GM19452 (cell line): ENCODE measurements at regions not wholly inside any gene's neighbourhood (a gene's known extent, or its start where the extent isn't known, plus 50 kb on each side); places are given as distances from the start of the nearest gene placed in this dataset.

ENCODE experiments used
- ATAC-seq: cut with Tn5 transposase; IDR thresholded peaks from one replicate; pipeline ENCODE4 v1.9.1; 2021; ENCODE audit not compliant: unreplicated experiment

GRCh38 chr9:107874591-107875369 is 385.2 kb upstream of the KLF4 start:
- peak; percentile 77 for ATAC-seq

- peak; percentile 25 for ATAC-seq
These were observed 384.6 kb upstream of the KLF4 start for GRCh38 chr9:107874137-107874536.

GRCh38 chr9:107872457-107873192 is 383.1 kb upstream of the KLF4 start:
- no peak for ATAC-seq

- ATAC-seq = no peak
These were observed 381.5 kb upstream of the KLF4 start for GRCh38 chr9:107870927-107871680.

- no peak for ATAC-seq
These were observed 380.7 kb upstream of the KLF4 start for GRCh38 chr9:107870221-107870620.

GRCh38 chr9:107869111-107869510 is 379.5 kb upstream of the KLF4 start:
- no peak for ATAC-seq

GRCh38 chr9:107868186-107868585 is 378.6 kb upstream of the KLF4 start:
- no peak for ATAC-seq

GRCh38 chr9:107867738-107868137 is 378.2 kb upstream of the KLF4 start:
- no peak for ATAC-seq

- ATAC-seq = no peak
These were observed 377.2 kb upstream of the KLF4 start for GRCh38 chr9:107866711-107867311.

- ATAC-seq = no peak
These were observed 373.8 kb upstream of the KLF4 start for GRCh38 chr9:107863396-107863795.

GRCh38 chr9:107862881-107863280 is 373.3 kb upstream of the KLF4 start:
- no peak for ATAC-seq

GRCh38 chr9:107862323-107862722 is 372.8 kb upstream of the KLF4 start:
- ATAC-seq = no peak

GRCh38 chr9:107861075-107861474 is 371.5 kb upstream of the KLF4 start:
- no peak for ATAC-seq

GRCh38 chr9:107858260-107858659 is 368.7 kb upstream of the KLF4 start:
- no peak for ATAC-seq

- ATAC-seq = no peak
These were observed 367.1 kb upstream of the KLF4 start for GRCh38 chr9:107856633-107857032.

- ATAC-seq = no peak
These were observed 365.6 kb upstream of the KLF4 start for GRCh38 chr9:107855164-107855563.

- no peak for ATAC-seq
These were observed 363.9 kb upstream of the KLF4 start for GRCh38 chr9:107853461-107853860.

- no peak for ATAC-seq
These were observed 363.3 kb upstream of the KLF4 start for GRCh38 chr9:107852891-107853290.

- no peak for ATAC-seq
These were observed 361.1 kb upstream of the KLF4 start for GRCh38 chr9:107850653-107851052.

GRCh38 chr9:107847978-107848964 is 358.7 kb upstream of the KLF4 start:
- ATAC-seq = no peak
